GM12891 (cell line): ENCODE measurements at regions not wholly inside any gene's neighbourhood (a gene's known extent, or its start where the extent isn't known, plus 50 kb on each side); places are given as distances from the start of the nearest gene placed in this dataset.

Experiments
- POLR2A ChIP-seq: IDR thresholded peaks from 2 replicates; pipeline ENCODE4 v1.6.1; 2011; ENCODE audit warnings: low read depth, low read length, control low read depth
- POLR2AphosphoS5 ChIP-seq: IDR thresholded peaks from 2 replicates; pipeline ENCODE4 v1.6.1; 2011; ENCODE audit warnings: low read depth, low read length, control low read depth
- TAF1 ChIP-seq: IDR thresholded peaks from 2 replicates; pipeline ENCODE4 v1.6.1; 2011; ENCODE audit warnings: low read depth, low read length, control low read depth

DNA sequence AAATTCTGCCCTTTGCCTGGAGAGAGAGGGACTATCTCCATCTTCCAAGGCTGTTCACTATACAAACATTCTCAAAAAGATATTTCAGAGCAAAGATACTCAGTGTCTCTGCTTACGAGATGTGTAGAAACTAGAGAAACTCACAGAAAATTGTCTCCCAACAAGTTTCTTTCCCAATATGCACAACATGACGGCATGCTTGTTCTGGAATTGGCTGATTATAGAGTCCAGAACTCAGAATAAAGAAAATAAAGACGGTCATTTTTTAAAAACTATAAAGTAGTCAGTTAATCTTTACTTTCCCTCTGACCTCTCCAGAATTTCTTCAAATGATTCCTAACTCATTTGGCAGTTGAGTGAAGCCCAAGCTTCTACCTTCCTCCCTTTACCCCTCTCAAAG, 285.5 kb upstream of the KLF3 start:
- TF ChIP-seq TAF1: no peak
- TF ChIP-seq POLR2A: no peak
- no peak for TF ChIP-seq POLR2AphosphoS5
